HG02623 (cell line): ENCODE measurements at regions not wholly inside any gene's neighbourhood (a gene's known extent, or its start where the extent isn't known, plus 50 kb on each side); places are given as distances from the start of the nearest gene placed in this dataset.

Experiments used
- ATAC-seq: cut with Tn5 transposase; IDR thresholded peaks from one replicate; pipeline ENCODE4 v1.9.1; 2021; ENCODE audit warnings: moderate library complexity; ENCODE audit not compliant: unreplicated experiment

DNA sequence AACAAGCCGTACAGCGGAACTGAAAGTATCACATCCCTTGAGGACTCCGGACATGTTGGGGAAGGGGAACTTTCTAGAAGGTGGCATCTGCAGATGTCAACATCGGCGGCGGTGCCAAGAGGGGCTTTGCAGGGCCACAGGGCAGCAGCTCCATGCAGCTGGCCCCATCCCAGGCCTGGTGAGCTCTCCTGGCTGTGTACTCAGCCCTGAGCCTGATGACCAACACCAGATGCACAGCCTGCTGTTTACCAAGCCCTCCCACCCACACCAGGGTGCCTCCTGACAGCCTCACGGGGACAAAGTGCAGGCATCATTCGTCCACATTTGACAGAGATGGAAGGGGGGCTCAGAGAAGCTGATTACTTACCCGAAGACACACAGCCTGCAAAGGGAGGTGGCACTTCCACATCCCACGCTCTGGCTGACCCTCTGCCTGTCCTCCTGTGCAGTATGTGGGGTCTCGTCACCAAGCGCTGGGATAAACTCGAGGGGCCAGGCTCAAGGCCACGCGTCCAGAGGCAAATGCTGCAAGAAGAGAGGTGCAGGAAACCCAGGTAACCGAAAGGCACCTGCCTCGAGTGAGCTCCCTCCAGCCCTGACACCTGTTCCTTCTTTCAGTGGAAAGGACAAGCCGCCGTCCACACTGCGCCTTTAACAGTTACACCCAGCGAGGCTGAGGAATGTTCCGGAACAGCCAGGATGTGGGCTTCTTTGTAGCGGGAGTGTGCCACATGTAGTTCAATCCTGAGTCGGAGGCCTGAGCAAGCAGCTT is 69.0 kb upstream of the ASAP2 start:
- no peak for ATAC-seq

DNA sequence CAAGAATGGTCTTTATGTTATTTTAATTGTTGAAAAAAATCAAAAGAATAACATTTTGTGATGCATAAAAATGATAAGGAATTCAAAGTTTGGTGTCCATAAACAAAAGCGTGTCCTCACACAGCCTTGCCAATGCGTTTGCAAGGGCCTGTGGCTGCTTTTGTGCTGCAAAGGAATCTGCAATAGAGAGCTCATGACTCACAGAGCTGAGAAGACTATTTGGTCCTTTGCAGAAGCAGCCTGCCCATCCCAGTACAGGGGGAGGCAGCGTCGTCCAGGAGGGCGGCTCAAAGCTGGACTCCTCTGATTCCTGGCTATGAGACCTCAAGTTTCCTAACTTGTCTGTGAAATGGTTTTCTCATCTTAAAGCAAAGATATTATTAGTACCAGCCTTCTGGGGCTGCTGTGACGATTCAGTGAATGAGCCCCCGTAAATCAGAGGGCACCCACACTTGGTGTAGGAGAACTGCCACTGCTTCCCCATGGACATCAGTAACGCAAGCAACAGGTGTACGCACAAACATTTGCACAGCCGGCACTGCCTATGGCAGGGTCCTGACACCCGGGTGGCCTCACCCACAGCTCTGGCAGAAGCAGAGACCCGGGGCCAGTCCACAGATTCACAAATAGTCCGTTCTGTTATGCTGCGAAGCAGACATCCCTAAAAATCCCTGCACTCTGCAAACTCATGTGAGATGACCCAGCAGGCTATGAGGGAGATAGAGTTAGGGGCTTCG is 70.6 kb upstream of the ASAP2 start:
- ATAC-seq, result no peak

DNA sequence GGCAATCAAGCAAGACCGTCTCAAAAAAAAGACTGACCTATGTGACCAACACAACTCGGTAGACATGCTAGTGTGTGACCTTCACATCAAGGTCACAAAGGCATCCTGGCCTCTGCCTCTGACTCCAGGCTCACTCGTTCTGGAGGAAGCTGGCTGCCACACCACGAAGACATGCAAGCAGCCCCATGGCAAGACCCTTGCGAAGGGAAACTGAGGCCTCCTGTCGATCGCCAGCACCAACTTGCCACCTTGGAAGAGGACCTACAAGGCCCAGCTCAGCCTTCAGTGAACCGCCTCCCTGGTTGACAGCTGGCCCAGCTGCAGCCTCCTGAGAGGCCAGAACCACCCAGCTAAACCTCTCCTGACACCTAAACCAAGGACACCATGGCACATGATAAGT is 79.3 kb upstream of the ASAP2 start:
- ATAC-seq, result no peak

DNA sequence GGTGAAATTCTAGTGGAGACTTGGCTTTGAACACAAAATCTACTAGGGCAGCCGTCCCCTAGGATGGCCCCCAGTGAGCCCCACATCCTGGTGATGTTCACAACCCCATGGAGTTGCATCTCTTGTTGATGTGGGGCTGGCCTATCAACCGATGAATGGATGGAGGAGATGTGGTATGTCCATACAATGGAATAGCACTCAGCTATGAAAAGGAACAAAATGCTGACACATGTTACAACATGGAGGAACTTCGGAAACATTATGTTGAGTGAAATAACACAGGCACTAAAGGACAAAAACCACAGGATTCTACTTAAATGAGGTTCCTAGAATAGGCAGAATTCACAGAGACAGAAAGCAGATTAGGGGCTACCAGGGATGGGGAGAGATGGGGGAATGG is 80.1 kb upstream of the ASAP2 start:
- ATAC-seq, result no peak

DNA sequence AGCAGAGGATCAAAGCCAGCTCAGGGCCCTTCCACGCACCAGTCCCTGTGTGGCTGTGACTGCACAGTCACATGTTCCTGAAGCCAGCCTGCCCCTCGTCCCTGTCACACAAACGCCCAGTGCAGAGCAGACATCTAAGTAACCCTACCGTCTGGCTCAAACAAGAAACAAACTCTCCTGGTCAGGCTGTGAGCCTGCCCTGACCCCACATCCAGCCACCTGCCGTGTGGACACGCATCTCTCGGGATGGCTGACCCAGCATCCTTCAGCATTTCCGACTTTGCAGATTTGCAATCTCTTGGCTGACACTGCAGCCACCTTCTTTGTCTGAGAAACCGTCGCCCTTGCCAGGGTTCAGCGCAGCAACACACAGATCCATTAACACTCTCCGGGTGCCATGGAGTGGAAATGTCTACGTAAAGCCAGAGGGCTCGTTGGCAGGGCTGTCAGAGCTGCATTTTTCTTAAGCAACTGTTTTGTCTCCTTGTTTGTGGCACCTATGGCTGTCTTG is 82.3 kb upstream of the ASAP2 start:
- ATAC-seq, result no peak

DNA sequence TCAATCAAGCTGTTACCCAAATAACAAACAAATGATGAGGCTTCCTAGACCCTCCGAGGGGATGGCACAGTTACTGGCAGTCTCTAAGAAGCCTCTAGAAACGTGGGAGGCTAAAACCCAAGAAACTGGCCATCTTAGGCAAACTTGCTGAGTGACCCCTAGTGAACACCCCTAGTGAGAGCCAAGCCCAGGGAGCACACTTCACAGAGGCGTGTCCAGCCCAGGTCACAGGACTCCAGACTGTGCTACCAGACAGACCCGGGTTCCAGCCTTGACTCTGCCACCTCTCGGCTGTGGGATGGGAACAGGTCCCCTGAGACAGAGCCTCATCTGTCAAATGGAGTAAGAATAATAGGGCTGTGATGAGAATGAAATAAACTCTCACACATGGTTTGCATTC is 83.5 kb upstream of the ASAP2 start:
- no peak for ATAC-seq

DNA sequence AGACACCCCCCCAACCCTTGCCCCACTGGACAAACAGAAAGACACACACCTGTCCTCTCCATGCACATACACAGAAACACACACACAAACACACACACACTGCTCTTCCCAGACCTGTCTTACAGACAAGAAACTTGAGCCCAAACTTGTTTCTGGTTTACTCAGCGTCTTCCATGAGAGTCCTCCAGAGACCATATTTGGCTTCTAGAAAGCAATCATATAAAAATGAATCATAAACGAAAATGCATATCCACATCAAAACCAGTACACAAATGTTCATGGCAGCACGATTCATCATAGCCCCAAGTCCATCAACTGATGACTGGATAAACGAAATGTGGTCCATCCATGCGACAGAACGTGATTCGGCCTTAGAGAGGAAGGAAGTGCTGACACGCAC is 84.2 kb upstream of the ASAP2 start:
- ATAC-seq, result no peak

DNA sequence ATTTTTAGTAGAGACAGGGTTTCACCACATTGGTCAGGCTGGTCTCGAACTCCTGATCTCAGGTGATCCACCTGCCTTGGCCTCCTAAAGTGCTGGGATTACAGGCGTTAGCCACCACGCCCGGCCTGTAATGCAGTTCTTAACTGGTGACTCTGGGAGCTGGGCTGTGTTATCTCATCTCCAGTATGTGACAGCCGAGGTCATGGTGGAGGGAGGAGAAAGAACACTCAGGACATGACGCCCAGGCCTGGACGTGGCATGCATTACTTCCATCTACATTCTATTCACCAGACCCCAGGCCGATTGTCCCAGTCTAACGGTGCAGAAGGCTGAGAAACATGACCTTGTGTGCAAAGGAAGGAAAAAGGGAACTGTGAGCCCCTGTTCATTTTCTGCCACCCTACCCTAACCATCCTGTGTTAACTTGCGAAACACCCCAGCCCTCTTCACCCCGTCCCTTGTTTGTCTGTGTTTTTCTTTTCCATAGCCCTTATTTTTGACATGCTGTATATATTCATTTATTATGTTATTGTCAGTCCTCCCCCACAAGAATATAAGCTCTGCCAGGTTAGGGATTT is 88.1 kb upstream of the ASAP2 start:
- no peak for ATAC-seq

DNA sequence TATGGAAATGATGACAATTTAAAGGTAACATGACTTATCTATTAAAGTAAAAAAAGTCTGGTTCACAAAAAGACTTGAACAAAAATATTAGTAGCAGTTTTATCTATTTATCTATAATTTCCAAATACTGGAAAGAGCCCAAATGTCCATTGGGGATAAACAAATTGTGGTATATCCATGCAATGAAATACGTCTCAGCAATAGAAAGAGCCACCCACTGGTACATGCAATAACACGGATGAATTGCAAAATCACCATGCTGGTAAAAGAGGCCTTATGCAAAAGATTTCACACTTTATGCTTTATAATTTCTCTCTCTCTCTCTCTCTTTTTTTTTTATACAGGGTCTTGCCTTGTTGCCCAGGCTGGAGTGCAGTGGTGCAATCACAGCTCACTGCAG is 91.4 kb upstream of the ASAP2 start:
- no peak for ATAC-seq

DNA sequence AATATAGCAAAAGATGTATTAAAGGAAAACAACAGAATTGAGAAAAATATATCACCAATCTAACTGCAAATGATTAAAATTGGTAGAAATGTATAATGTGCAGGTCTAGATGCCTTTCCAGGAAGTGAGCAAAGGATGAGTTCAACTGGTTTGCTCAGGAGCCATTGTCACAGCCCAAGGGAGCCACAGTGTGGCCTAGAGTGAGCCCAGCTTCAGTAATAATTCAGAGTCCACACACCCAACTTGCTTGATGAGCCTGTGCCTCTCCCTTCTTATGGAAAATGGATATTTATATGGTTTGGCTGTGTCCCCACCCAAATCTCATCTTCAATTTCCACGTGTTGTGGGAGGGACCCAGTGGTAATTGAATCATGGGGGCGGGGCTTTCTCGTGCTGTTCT is 92.2 kb upstream of the ASAP2 start:
- no peak for ATAC-seq

DNA sequence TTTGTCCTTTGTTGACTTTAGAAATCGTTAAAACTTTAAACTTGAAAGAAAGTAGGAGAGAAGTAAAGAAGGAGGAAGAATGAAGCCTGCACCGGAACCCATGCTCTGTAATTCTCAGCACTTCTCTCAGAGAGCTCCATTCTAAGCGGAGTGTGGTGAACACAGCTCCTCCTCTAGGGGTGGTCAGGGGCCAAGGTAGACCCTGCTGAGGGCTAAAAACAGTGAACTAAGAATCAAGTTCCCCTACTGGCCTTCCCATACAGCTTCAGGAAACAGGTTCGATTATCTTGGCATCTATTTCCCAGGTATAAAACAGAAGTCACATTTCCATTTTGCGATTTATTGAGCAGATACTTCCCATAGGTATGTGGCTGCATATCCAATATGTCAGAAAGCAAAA is 92.7 kb upstream of the ASAP2 start:
- no peak for ATAC-seq

DNA sequence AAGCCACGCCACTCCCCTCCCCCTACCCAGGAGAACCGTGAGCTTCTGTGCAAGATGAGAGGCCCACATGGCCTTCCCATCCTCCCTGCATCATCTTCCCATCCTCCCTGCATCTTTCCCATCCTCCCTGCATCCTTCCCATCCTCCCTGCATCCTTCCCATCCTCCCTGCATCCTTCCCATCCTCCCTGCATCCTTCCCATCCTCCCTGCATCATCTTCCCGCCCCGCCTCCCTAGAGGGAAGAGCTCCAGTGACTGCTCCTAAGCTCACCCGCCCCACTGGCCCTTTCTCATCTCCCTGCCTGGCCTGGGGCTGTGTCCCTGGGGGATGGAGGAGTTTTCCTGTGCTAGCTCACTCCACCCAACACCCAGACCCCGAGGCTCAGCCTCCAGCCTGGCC is 93.3 kb upstream of the ASAP2 start:
- no peak for ATAC-seq

DNA sequence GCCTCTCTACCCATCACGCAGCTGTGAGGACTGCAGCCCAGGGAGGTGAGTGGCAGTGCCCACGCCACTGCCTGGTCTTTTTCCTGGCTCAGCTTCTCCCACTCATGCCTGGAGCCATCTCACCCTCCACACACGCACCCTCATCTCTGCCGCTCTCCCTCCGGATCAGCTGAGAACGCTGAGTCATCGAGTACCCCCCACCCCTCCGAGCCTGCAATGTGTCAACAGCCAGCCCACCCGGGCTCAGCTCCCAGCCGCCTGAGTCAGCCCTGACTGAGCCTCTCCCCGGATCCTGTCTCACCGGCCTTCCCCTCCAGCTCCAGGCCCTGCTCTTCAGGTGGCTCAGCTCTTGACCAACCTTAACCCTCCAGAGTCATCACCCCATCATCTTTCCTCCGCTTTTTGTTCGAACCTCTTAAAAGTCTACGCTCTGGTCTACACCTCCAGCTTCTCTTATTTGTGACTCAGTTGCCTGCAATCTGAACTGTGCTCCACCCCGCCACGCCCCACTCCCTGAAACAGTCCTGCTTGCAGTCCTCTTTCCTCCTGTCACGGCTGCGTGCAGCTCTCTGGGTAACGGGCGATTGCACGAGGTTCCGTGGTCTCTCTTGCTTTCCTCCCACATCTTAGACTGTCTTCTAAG is 94.4 kb upstream of the ASAP2 start:
- ATAC-seq, result no peak

DNA sequence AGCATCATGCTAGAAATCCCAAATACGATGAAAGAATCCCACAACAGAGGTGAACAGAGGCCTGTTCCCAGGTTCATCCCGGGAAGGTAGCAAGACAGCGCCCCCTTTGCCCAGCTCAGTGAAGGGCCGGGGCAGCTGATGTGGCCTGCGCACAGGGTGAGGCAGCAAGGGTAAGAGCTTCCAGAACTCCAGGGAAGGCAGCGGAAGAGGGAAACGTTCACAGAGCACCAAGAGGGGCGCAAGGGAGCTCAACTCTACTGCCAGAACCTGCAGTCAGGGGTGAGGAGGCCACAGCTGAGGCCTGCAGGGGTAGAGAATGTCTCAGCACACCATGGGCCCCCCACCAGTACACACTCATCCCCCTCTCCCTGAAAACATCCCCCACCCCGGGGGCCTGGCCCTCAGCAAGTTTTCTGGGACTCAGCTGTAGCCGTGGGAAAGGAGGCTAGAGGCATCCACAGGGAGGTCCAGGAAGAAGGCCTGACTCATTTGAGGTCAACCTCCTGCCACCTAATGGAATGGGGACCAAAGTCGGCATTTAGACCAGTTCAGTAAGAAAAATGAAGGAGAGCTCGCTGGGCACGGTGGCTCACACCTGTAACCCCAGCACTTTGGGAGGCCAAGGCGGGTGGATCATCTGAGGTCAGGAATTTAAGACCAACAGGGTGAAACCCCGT is 95.6 kb upstream of the ASAP2 start:
- ATAC-seq, result no peak

DNA sequence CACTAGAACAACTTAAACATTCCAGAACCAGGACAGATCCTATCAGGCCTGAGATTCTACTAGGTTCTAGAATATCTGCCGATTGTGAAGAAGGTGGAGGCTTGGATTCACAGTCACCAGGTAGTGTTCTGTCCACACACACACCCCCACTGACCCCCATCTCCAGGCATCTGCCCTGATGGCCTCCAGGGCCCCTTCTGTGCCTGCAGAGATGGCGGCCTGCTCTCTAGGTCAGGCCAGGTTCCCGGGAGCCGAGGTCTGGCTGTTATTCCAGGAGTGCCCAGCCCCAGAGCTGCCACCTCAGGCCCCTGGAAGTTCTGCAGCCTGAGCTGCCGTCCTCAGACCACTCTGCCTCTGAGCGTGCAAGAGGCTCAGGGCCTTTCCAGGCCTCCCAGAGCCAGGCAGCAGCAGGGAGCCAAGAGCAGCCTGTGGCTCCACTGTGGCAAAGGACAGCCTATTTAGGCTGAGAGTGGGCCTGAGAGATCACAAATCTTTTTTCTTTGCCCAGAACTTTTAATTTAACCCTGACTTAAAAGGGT is 96.2 kb upstream of the ASAP2 start:
- ATAC-seq, result no peak

DNA sequence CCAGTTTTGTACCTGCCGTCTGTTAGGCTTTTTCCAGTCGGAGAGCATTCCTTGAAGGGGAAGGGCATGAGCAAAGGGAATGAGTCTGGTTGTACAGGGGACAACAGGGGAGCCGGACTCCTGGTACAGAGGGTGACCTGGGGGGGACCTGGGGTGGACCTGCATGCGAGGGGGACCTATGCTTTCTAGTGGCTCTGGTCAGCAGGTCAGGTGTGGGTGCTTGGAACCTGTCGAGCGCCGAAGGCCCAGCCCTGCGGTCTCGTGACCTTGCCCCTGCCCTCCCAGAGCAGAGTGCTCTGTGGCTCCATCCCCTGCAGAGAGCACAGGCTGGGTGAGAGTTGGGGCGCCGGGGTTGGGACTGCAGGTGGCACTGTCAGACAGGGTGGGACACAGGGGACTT is 96.7 kb upstream of the ASAP2 start:
- no peak for ATAC-seq

DNA sequence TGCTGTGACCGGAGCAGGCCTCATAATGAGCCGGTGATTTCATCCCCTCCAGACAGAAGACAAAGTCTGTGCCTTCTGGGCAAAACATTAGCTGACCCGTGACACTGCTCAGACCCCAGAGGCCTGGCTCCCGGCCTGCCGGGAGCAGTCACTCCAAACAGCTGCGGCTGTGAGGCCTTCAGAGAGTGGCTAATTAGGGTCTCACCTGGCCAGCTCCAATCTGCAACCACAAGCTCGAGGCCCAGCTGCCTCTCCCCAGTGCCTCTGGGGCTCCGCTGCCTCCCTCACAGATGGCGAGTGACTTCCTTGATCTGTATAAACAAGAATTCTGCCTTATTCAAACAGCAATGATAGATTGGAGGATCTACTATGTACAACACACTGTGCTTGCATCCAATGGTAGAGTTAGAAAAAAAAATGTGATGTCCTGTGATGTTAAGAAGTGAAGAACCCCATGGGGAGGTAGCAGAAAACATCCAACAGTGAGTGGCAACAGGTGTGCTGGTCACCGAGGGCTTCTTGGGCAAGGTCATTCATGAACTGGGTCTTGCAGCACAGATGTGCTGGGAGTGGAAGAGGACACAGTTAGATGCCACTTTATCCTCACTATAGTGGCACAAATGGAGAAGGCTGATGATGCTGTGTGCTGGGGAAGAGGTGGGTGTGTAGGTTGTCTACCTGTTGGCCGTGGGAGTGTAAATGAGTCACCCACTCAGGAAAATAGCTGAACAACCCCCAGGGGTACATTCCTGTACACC is 98.2 kb upstream of the ASAP2 start:
- ATAC-seq, result no peak

DNA sequence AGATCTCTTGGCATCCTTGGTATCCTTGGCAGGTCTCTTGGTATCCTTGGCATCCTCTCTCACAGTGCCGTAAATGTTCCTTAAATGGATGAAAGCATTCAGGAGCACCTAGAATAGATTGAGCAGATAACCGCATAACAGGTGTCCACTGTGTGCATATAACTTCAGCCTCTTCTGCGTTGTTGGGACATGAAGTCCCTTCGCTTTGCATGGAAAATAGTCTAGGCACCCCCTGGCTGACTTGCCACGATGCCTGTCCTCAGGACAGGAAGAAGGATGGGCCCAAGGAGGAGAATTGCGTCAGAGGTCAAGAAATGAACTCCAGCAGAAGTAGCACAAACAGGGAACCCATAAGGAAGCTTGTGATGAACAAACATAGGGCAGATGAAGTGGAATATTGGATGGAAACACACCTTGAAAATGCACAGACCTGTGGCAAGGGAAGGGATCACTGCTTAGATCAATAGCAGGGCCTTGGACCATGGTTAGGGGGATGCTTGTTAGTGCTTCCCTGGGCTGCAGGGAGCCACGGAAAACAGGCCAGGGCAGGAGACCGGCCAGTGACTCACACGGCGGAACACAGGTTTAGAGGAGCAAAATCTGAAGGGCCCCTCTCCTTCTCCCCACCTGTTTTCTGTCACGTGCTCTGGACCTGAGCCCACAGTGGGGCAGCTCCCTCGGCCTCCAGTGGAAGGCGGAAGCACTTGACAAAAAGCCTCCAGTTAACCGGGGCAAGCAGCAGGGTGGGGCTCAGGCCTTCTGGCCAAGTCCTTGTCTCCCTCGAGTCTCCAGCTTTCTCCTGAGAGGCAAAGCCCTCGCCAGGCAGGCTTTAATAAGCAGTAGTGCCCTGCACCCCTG is 99.2 kb upstream of the ASAP2 start:
- no peak for ATAC-seq
